HL-60 (cell line): ENCODE measurements at regions not wholly inside any gene's neighbourhood (a gene's known extent, or its start where the extent isn't known, plus 50 kb on each side); places are given as distances from the start of the nearest gene placed in this dataset.

Experiments
- DNase-seq, 2 experiments: peaks; one replicate each; pipeline ENCODE4 v3.0.0-alpha.2; 2010 to 2020; ENCODE audit warnings: low read depth in 1 of 2, low spot score in 1 of 2
- H3K27ac ChIP-seq: fragments of 250-450 bp; sonication (Bioruptor Pico); replicated peaks from 2 replicates; pipeline ENCODE4 v1.5.1; 2020; ENCODE audit warnings: mild to moderate bottlenecking, moderate library complexity
- H3K27me3 ChIP-seq: fragments of 250-450 bp; sonication (Bioruptor Pico); 2 replicates; pipeline ENCODE4 v1.5.1; 2021; ENCODE audit warnings: mild to moderate bottlenecking, moderate library complexity; ENCODE audit not compliant: insufficient read depth, poor library complexity, severe bottlenecking
- H3K4me3 ChIP-seq: replicated peaks from 2 replicates; pipeline ENCODE4 v1.5.1; 2011; ENCODE audit warnings: mild to moderate bottlenecking, control low read depth, low read length; ENCODE audit not compliant: insufficient read depth
- CTCF ChIP-seq: IDR thresholded peaks from one replicate; pipeline ENCODE4 v1.5.1; 2011; ENCODE audit warnings: low read length, control low read depth, inconsistent platforms; ENCODE audit not compliant: insufficient read depth
- GABPA ChIP-seq: IDR thresholded peaks from 2 replicates; pipeline ENCODE4 v1.6.1; 2012; ENCODE audit warnings: low read depth
- POLR2AphosphoS5 ChIP-seq: IDR thresholded peaks from 2 replicates; pipeline ENCODE4 v1.6.1; 2012; ENCODE audit warnings: low read depth
- SPI1 ChIP-seq: IDR thresholded peaks from 2 replicates; pipeline ENCODE4 v1.6.1; 2012; ENCODE audit warnings: low read depth, mild to moderate bottlenecking, borderline replicate concordance
- TF ChIP-seq, protein P1 (sequence below): IDR thresholded peaks from 2 replicates; pipeline ENCODE4 v1.6.1; 2012; ENCODE audit warnings: low read depth; ENCODE audit not compliant: insufficient replicate concordance

DNA sequence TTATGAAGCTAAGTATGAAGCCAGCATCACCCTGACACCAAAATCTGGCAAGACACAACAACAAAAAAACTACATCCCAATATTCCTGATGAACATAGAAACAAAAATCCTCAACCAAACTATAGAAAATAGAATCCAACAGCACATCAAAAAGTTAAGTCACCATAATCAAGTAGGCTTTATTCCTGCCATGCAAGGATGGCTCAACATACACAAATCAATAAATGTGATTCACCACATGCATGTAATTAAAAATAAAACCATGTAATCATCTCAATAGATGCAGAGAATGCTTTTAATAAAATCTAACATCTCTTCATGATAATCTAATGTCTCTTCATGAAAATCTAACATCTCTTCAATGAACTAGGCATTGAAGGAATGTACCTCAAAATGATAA, 249.4 kb upstream of the GK2 start:
- no peak for DNase-seq
- Histone ChIP-seq H3K27ac (no peak overlapping the region), H3K4me3 (no peak overlapping the region), H3K27me3 (no peaks in the 10 kb centered on the region)
- no peak for TF ChIP-seq GABPA
- TF ChIP-seq POLR2AphosphoS5 = no peak

- no peak overlapping the region for H3K27ac ChIP-seq
- TF ChIP-seq CTCF (no peak), SPI1 (no peak)
- DNase-seq = no peak
- H3K4me3 ChIP-seq = no peak overlapping the region
- H3K27me3 ChIP-seq = no peaks in the 10 kb centered on the region
Observed at GRCh38 chr4:79653871-79654270, 245.8 kb upstream of the GK2 start.

DNA sequence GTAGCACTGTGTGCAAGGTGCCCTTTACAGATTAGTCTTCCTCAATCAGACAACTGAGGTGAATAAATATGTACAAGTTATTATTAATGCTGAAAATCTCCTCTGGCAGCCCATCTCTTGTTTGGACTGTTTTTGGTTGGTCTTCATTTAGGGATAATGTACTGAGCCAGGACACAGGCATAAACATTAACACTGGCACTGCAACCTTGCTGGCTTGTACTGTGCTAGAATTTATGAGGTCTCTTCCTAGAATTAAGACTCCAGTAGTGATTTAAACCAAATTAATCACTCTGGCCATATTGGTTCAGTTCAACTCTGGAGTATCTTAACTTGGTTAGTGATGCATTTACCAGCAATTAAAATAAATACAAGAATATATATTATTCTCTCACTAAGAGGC, 244.7 kb upstream of the GK2 start:
- DNase-seq = no peak
- H3K27me3 ChIP-seq = no peaks in the 10 kb centered on the region
- H3K27ac ChIP-seq = no peak overlapping the region
- TF ChIP-seq GABPA = no peak
- TF ChIP-seq POLR2AphosphoS5 = no peak
- TF ChIP-seq, protein P1, sequence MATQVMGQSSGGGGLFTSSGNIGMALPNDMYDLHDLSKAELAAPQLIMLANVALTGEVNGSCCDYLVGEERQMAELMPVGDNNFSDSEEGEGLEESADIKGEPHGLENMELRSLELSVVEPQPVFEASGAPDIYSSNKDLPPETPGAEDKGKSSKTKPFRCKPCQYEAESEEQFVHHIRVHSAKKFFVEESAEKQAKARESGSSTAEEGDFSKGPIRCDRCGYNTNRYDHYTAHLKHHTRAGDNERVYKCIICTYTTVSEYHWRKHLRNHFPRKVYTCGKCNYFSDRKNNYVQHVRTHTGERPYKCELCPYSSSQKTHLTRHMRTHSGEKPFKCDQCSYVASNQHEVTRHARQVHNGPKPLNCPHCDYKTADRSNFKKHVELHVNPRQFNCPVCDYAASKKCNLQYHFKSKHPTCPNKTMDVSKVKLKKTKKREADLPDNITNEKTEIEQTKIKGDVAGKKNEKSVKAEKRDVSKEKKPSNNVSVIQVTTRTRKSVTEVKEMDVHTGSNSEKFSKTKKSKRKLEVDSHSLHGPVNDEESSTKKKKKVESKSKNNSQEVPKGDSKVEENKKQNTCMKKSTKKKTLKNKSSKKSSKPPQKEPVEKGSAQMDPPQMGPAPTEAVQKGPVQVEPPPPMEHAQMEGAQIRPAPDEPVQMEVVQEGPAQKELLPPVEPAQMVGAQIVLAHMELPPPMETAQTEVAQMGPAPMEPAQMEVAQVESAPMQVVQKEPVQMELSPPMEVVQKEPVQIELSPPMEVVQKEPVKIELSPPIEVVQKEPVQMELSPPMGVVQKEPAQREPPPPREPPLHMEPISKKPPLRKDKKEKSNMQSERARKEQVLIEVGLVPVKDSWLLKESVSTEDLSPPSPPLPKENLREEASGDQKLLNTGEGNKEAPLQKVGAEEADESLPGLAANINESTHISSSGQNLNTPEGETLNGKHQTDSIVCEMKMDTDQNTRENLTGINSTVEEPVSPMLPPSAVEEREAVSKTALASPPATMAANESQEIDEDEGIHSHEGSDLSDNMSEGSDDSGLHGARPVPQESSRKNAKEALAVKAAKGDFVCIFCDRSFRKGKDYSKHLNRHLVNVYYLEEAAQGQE = no peak
- no peak for TF ChIP-seq CTCF
- no peak for TF ChIP-seq SPI1
- H3K4me3 ChIP-seq = no peak overlapping the region

- no peak for TF ChIP-seq CTCF
- TF ChIP-seq GABPA = no peak
- TF ChIP-seq SPI1 = no peak
- no peak for TF ChIP-seq POLR2AphosphoS5
- TF ChIP-seq, protein P1 = no peak
- Histone ChIP-seq H3K4me3 (no peak overlapping the region), H3K27ac (no peak overlapping the region), H3K27me3 (no peaks in the 10 kb centered on the region)
- DNase-seq = no peak
Observed at GRCh38 chr4:79652232-79652631, 244.2 kb upstream of the GK2 start.
